ENCODE measurements at regions not wholly inside any gene's neighbourhood (a gene's known extent, or its start where the extent isn't known, plus 50 kb on each side); places are given as distances from the start of the nearest gene placed in this dataset.

GRCh38 chr2:59354498-59354897, 1113.4 kb upstream of the FANCL start:
- no peak for TF ChIP-seq CTCF (IDR thresholded peaks at IDR 0.05)
- H3K4me3 ChIP-seq = no peak overlapping the region
- WGBS, 2 donors = 86 to 90% methylated on average over 3 of the region's 3 CpGs
- no peaks in the 10 kb centered on the region for H3K4me1 ChIP-seq
- H3K27me3 ChIP-seq = no peaks in the 10 kb centered on the region
- H3K36me3 ChIP-seq = no peaks in the 10 kb centered on the region
- ATAC-seq (no peak), DNase-seq (no peak)
- no peak overlapping the region for H3K27ac ChIP-seq
- H3K9me3 ChIP-seq = peaks cover 0 to 18% (median 0%) of the 10 kb centered on the region in 11 donors
- intact Hi-C loops (cut with DNase I) = no loop called here

- TF ChIP-seq CTCF (IDR thresholded peaks at IDR 0.05) = no peak
- DNase-seq (no peak), ATAC-seq (no peak)
- Histone ChIP-seq H3K27ac (no peak overlapping the region), H3K36me3 (no peaks in the 10 kb centered on the region), H3K4me1 (no peaks in the 10 kb centered on the region), H3K27me3 (peaks cover 0 to 3% (median 0%) of the 10 kb centered on the region in 7 donors), H3K4me3 (no peak overlapping the region), H3K9me3 (peaks cover 0 to 20% (median 0%) of the 10 kb centered on the region in 11 donors)
- 57 to 63% methylated on average over 5 of the region's 5 CpGs for WGBS, 2 donors
- intact Hi-C loops (cut with DNase I) = no loop called here
Observed at GRCh38 chr2:59353306-59353921, 1112.3 kb upstream of the FANCL start.

GRCh38 chr2:59342166-59342565, 1101.0 kb upstream of the FANCL start:
- Histone ChIP-seq H3K27ac (no peak overlapping the region), H3K4me3 (no peak overlapping the region), H3K9me3 (no peaks in the 10 kb centered on the region), H3K4me1 (no peaks in the 10 kb centered on the region), H3K27me3 (no peaks in the 10 kb centered on the region), H3K36me3 (no peaks in the 10 kb centered on the region)
- DNase-seq (no peak), ATAC-seq (no peak)
- intact Hi-C loops (cut with DNase I) = no loop called here
- 46 to 47% methylated on average over 1 of the region's 1 CpG for WGBS, 2 donors
- no peak for TF ChIP-seq CTCF (IDR thresholded peaks at IDR 0.05)

- Histone ChIP-seq H3K9me3 (no peaks in the 10 kb centered on the region), H3K4me3 (no peak overlapping the region), H3K27ac (no peak overlapping the region), H3K36me3 (no peaks in the 10 kb centered on the region), H3K27me3 (no peaks in the 10 kb centered on the region), H3K4me1 (no peaks in the 10 kb centered on the region)
- no peak for DNase-seq
- 63 to 78% methylated on average over 2 of the region's 2 CpGs for WGBS, 2 donors
- no peak for ATAC-seq
- intact Hi-C loops (cut with DNase I) = no loop called here
- TF ChIP-seq CTCF (IDR thresholded peaks at IDR 0.05) = no peak
Observed at GRCh38 chr2:59339837-59340207, 1098.7 kb upstream of the FANCL start.

All from heart right ventricle (tissue), 16 donors.